K562 (cell line): ENCODE measurements at regions not wholly inside any gene's neighbourhood (a gene's known extent, or its start where the extent isn't known, plus 50 kb on each side); places are given as distances from the start of the nearest gene placed in this dataset.

ENCODE experiments used
- ATAC-seq: fragments of 200-7000 bp; cut with Tn5 transposase; 3 replicates; pipeline ENCODE4 v1.9.1; 2020; ENCODE audit warnings: moderate library complexity
- BruUV-seq: library from RNA; stranded (reverse); fragments of 400-500 nt; replicated peaks from 2 replicates; lab custom pipeline; 2021; lab: Mats Ljungman, UMichigan
- CTCF ChIA-PET: fragments of 300-600 bp; formaldehyde crosslinking; extraction: SDS; loops from one replicate; lab custom pipeline; 2021; ENCODE audit warnings: low intra/inter-chr PET ratio; lab: Yijun Ruan, JAX
- POLR2A ChIA-PET: fragments of 300-600, 350-650 bp; sonication (Branson Sonifier 250); formaldehyde crosslinking; extraction: SDS; loops from one replicate; lab custom pipeline; 2021; ENCODE audit warnings: antibody characterized with exemption, inconsistent platforms; lab: Yijun Ruan, JAX
- DNase-seq, 4 experiments: peaks; one replicate each; pipeline versions ENCODE4 v3.0.0 to v3.0.0-alpha.2; 2011 to 2018; ENCODE audit warnings: low spot score in 3 of 4, mixed read lengths in 3 of 4; ENCODE audit errors: extremely low read depth in 1 of 4
- FAIRE-seq: peaks from 2 replicates; lab custom pipeline; 2011; peaks lifted over from hg19 to GRCh38; lab: Jason Lieb, UNC
- H2AFZ ChIP-seq: 2 replicates; pipeline ENCODE4 v1.6.0; 2011; ENCODE audit warnings: low read depth, low read length, control low read depth, inconsistent platforms
- H3K27ac ChIP-seq: fragments of 200-600 bp; 3 replicates; pipeline ENCODE4 v1.8.0; 2011; ENCODE audit warnings: low read depth, mild to moderate bottlenecking, control low read depth, inconsistent platforms, low read length, moderate library complexity, mixed read lengths; ENCODE audit errors: extremely low read depth
- H3K27me3 ChIP-seq, 2 experiments: fragments of 300-600 bp in 1 of 2; 2 replicates in 1 of 2; 3 replicates in 1 of 2; pipeline versions ENCODE4 v1.6.0 to v1.8.0; 2011; ENCODE audit warnings: inconsistent platforms in 2 of 2, low read length in 2 of 2, mild to moderate bottlenecking in 1 of 2, mixed read lengths in 1 of 2, moderate library complexity in 1 of 2; ENCODE audit not compliant: control insufficient read depth in 2 of 2, insufficient read depth in 2 of 2
- H3K36me3 ChIP-seq: fragments of 300-600 bp; 3 replicates; pipeline ENCODE4 v1.8.0; 2011; ENCODE audit warnings: mild to moderate bottlenecking, low read length, inconsistent platforms; ENCODE audit not compliant: control insufficient read depth, insufficient read depth
- H3K4me1 ChIP-seq, 2 experiments: fragments of 200-600 bp in 1 of 2; replicated peaks in 1 of 2; 2 replicates in 1 of 2; 3 replicates in 1 of 2; pipeline versions ENCODE4 v1.5.1 to v1.8.0; 2011; ENCODE audit warnings: inconsistent platforms in 2 of 2, low read length in 2 of 2, mild to moderate bottlenecking in 1 of 2, mixed read lengths in 1 of 2, moderate library complexity in 1 of 2; ENCODE audit not compliant: control insufficient read depth in 2 of 2, insufficient read depth in 2 of 2
- H3K4me2 ChIP-seq: 2 replicates; pipeline ENCODE4 v1.6.1; 2011; ENCODE audit warnings: low read length, control low read depth, inconsistent platforms, mixed read lengths; ENCODE audit not compliant: insufficient read depth
- H3K4me3 ChIP-seq: fragments of 200-600 bp; sonication (generic), shearing (Covaris generic); 2 replicates; pipeline ENCODE4 v1.5.1; 2016; ENCODE audit warnings: control low read depth, inconsistent platforms
- H3K79me2 ChIP-seq: fragments of 200-600 bp; 3 replicates; pipeline ENCODE4 v1.8.0; 2011; ENCODE audit warnings: low read length, inconsistent platforms; ENCODE audit not compliant: control insufficient read depth, insufficient read depth
- H3K9ac ChIP-seq, 2 experiments: 2 replicates each; pipeline versions ENCODE4 v1.6.0 to v1.6.1; 2011; ENCODE audit warnings: low read depth in 2 of 2, low read length in 2 of 2, control low read depth in 1 of 2, inconsistent platforms in 1 of 2, mild to moderate bottlenecking in 1 of 2, mixed read lengths in 1 of 2; ENCODE audit not compliant: insufficient read depth in 1 of 2
- H3K9me1 ChIP-seq: one replicate; pipeline ENCODE4 v1.6.0; 2011; ENCODE audit warnings: inconsistent platforms, mild to moderate bottlenecking, low read length, moderate library complexity; ENCODE audit not compliant: control insufficient read depth, insufficient read depth
- H3K9me3 ChIP-seq: replicated peaks from 2 replicates; pipeline ENCODE4 v1.5.1; 2011; ENCODE audit warnings: low read depth, low read length, inconsistent platforms; ENCODE audit not compliant: control insufficient read depth, insufficient read depth
- H4K20me1 ChIP-seq: replicated peaks from 2 replicates; pipeline ENCODE4 v1.6.1; 2011; ENCODE audit warnings: low read length, inconsistent platforms, mixed read lengths; ENCODE audit not compliant: control insufficient read depth, insufficient read depth
- ATF1 ChIP-seq, 2 experiments: fragments of 450-650 bp in 1 of 2; IDR thresholded peaks; 2 replicates each; pipeline ENCODE4 v1.6.1; 2016; ENCODE audit warnings: missing compliant biosample characterization in 1 of 2, missing genetic modification characterization in 1 of 2
- CGGBP1 ChIP-seq: fragments of 250-450 bp; sonication (Bioruptor Pico); IDR thresholded peaks from 2 replicates; pipeline ENCODE4 v1.9.0; 2021; ENCODE audit warnings: mild to moderate bottlenecking
- FOXM1 ChIP-seq, 2 experiments: fragments of 450-650 bp in 1 of 2; sonication (generic) in 1 of 2; formaldehyde crosslinking in 1 of 2; IDR thresholded peaks; 2 replicates each; pipeline versions ENCODE4 v1.6.1 to v1.9.0; 2017 to 2022; ENCODE audit warnings: low read depth in 2 of 2, mild to moderate bottlenecking in 2 of 2, missing genetic modification reagents in 1 of 2, moderate library complexity in 1 of 2
- NCOA4 ChIP-seq: fragments of 450-650 bp; IDR thresholded peaks from 2 replicates; pipeline ENCODE4 v1.6.1; 2018; ENCODE audit warnings: mild to moderate bottlenecking; ENCODE audit not compliant: partially characterized antibody
- NFIX ChIP-seq: fragments of 250-450 bp; sonication (Bioruptor Pico); IDR thresholded peaks from 2 replicates; pipeline ENCODE4 v1.4.0; 2020; ENCODE audit warnings: low read depth, mild to moderate bottlenecking, moderate library complexity
- PATZ1 ChIP-seq: fragments of 250-450 bp; sonication (Bioruptor Pico); IDR thresholded peaks from 2 replicates; pipeline ENCODE4 v1.5.0; 2020; ENCODE audit warnings: mild to moderate bottlenecking, borderline replicate concordance
- PPARD ChIP-seq: fragments of 250-450 bp; sonication (Bioruptor Pico); IDR thresholded peaks from 2 replicates; pipeline ENCODE4 v1.8.0; 2022; ENCODE audit warnings: inconsistent platforms, mild to moderate bottlenecking, moderate library complexity
- RBBP5 ChIP-seq: fragments of 200-600 bp; sonication (generic); IDR thresholded peaks from 2 replicates; pipeline ENCODE4 v1.6.1; 2012; ENCODE audit warnings: borderline replicate concordance, mild to moderate bottlenecking, low read length, control low read depth, inconsistent platforms; ENCODE audit not compliant: insufficient read depth, poor library complexity, severe bottlenecking
- U2AF1 ChIP-seq: fragments of 200-400 bp; formaldehyde crosslinking; optimal IDR thresholded peaks from 2 replicates; pipeline ENCODE3; 2017; ENCODE audit warnings: mild to moderate bottlenecking, low read depth, low read length, moderate library complexity
- ZNF280A ChIP-seq: fragments of 450-650 bp; IDR thresholded peaks from 2 replicates; pipeline ENCODE4 v1.6.1; 2018; ENCODE audit warnings: mild to moderate bottlenecking, low read depth; ENCODE audit not compliant: partially characterized antibody
- ZNF431 ChIP-seq: sonication (generic); formaldehyde crosslinking; IDR thresholded peaks from 2 replicates; pipeline ENCODE4 v1.8.0; 2022; ENCODE audit warnings: mild to moderate bottlenecking, missing genetic modification reagents
- WGBS: fragments of 100-300 bp; shearing (Covaris generic); methylation state at CpG from one replicate; pipeline ENCODE4 v1.1.6; 2016; ENCODE audit warnings: low coverage, mixed read lengths; ENCODE audit not compliant: insufficient coverage; ENCODE audit errors: missing lambda C conversion rate; 5-methylcytosine and 5-hydroxymethylcytosine counted together
- in situ Hi-C: fragments of 300-500 bp; cut with MboI; formaldehyde crosslinking; loops from 4 replicates; pipeline ENCODE4 v1.15.0; 2018; ENCODE audit warnings: inconsistent platforms, mixed read lengths
- intact Hi-C: fragments of 100-400 bp; cut with micrococcal nuclease; formaldehyde crosslinking; loops from 2 replicates; pipeline ENCODE4 v1.14.2; 2022
- TF ChIP-seq, protein P1 (sequence below): fragments of 200-800 bp; sonication (Bioruptor generic); IDR thresholded peaks from 2 replicates; pipeline ENCODE4 v1.6.1; 2017; ENCODE audit warnings: missing genetic modification characterization, missing compliant biosample characterization
- TF ChIP-seq, protein P2 (sequence below): fragments of 450-650 bp; IDR thresholded peaks from 2 replicates; pipeline ENCODE4 v1.6.1; 2016; ENCODE audit warnings: missing biosample characterization, missing genetic modification characterization

DNA sequence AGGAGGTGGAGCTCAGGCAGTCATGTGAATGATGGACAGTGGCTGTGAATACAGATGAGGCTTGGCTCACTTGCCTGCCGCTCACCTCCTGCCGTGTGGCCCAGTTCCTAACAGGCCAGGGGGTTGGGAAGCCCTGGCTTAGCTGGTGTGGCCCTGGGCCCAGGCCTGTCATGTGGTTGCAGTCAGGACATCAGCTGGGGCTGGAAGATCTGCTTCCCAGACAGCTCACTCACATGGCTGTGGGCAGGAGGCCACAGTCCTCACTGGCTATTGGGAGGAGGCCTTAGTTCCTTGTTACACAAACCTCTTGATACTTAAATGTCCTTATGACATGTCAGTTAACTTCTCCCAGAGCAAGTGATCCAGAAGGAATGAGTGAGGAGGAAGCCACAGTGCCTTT lies 138.8 kb upstream of the CSF3R start:
- BruUV-seq, result no TSS peak
- no peak for ATAC-seq
- Histone ChIP-seq H3K79me2 (no peaks in the 10 kb centered on the region), H3K27ac (no peak overlapping the region), H3K9me1 (no peaks in the 10 kb centered on the region), H3K4me2 (no peak overlapping the region), H3K4me3 (no peak overlapping the region), H3K9me3 (no peaks in the 10 kb centered on the region), H3K4me1 (no peaks in the 10 kb centered on the region), H3K27me3 (peaks cover 19 to 54% of the 10 kb centered on the region in 2 experiments), H3K9ac (no peak overlapping the region), H3K36me3 (no peaks in the 10 kb centered on the region), H2AFZ (no peak overlapping the region), H4K20me1 (peaks cover 9% of the 10 kb centered on the region)
- TF ChIP-seq ZNF280A (no peak), CGGBP1 (no peak), PATZ1 (no peak), PPARD (no peak), ZNF431 (CRISPR knock-in tag) (no peak), FOXM1 (IDR thresholded peaks at IDR 0.05; ENCODE audit: low read depth) (no peak), FOXM1 (CRISPR knock-in tag; IDR thresholded peaks at IDR 0.05; ENCODE audit: low read depth) (no peak), U2AF1 (no peak), NFIX (CRISPR knock-in tag) (no peak), NCOA4 (no peak), RBBP5 (no peak), ATF1 (CRISPR knock-in tag; IDR thresholded peaks at IDR 0.05) (no peak), ATF1 (tag; IDR thresholded peaks at IDR 0.05) (no peak)
- TF ChIP-seq, protein P1, sequence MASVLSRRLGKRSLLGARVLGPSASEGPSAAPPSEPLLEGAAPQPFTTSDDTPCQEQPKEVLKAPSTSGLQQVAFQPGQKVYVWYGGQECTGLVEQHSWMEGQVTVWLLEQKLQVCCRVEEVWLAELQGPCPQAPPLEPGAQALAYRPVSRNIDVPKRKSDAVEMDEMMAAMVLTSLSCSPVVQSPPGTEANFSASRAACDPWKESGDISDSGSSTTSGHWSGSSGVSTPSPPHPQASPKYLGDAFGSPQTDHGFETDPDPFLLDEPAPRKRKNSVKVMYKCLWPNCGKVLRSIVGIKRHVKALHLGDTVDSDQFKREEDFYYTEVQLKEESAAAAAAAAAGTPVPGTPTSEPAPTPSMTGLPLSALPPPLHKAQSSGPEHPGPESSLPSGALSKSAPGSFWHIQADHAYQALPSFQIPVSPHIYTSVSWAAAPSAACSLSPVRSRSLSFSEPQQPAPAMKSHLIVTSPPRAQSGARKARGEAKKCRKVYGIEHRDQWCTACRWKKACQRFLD (CRISPR knock-in tag), result no peak
- TF ChIP-seq, protein P2, sequence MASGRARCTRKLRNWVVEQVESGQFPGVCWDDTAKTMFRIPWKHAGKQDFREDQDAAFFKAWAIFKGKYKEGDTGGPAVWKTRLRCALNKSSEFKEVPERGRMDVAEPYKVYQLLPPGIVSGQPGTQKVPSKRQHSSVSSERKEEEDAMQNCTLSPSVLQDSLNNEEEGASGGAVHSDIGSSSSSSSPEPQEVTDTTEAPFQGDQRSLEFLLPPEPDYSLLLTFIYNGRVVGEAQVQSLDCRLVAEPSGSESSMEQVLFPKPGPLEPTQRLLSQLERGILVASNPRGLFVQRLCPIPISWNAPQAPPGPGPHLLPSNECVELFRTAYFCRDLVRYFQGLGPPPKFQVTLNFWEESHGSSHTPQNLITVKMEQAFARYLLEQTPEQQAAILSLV, result no peak
- in situ Hi-C loops, result no loop called here
- ChIA-PET POLR2A (no interaction called here), CTCF (no interaction called here)
- DNase-seq, result no peak
- intact Hi-C loops, result no loop called here
- no peak for FAIRE-seq
- WGBS, result 0% methylated on average over 2 of the region's 2 CpGs
